ENCODE measurements at regions not wholly inside any gene's neighbourhood (a gene's known extent, or its start where the extent isn't known, plus 50 kb on each side); places are given as distances from the start of the nearest gene placed in this dataset.

- no peak for DNase-seq
- no peak overlapping the region for H4K5ac ChIP-seq (ENCODE audit: insufficient read length, low read depth, low read length)
- H4K8ac ChIP-seq (replicated peaks; ENCODE audit: insufficient read length, low read depth, low read length): no peak overlapping the region
- no peak overlapping the region for H3K27ac ChIP-seq (ENCODE audit: insufficient read length, low read depth, low read length)
- H3K27me3 ChIP-seq (ENCODE audit: insufficient read depth, low read length): no peaks in the 10 kb centered on the region
- H3K4me2 ChIP-seq (ENCODE audit: insufficient read depth, insufficient read length, low read length): no peak overlapping the region
- H3K23me2 ChIP-seq (ENCODE audit: insufficient read length, low read depth, low read length, poor library complexity, severe bottlenecking): no peaks in the 10 kb centered on the region
- H2BK5ac ChIP-seq (ENCODE audit: insufficient read length, low read length): no peak overlapping the region
- H2BK12ac ChIP-seq (ENCODE audit: insufficient read length, low read depth, low read length): no peak overlapping the region
- peaks cover 6% of the 10 kb centered on the region; the same call in 1 of the 2 replicates for H3K4me1 ChIP-seq (ENCODE audit: insufficient read depth, low read length)
- H3K23ac ChIP-seq (ENCODE audit: insufficient read length, low read depth, low read length): no peak overlapping the region
- Mint-ChIP-seq H3K27ac (no peak overlapping the region), H3K4me3 (no peak overlapping the region), H3K27me3 (ENCODE audit: low read depth) (no peaks in the 10 kb centered on the region), H3K9me3 (no peaks in the 10 kb centered on the region), H3K4me1 (peaks cover 17 to 21% of the 10 kb centered on the region in 2 experiments), H3K36me3 (ENCODE audit: insufficient read depth in 1 of 3, low read depth in 3 of 3) (peaks cover 0 to 5% (median 0%) of the 10 kb centered on the region in 3 experiments; a peak in 1 of 7 replicates)
- no peaks in the 10 kb centered on the region for H3K79me1 ChIP-seq (ENCODE audit: insufficient read depth, low read depth, low read length, poor library complexity, severe bottlenecking)
- no peaks in the 10 kb centered on the region for H3K9me3 ChIP-seq (ENCODE audit: control insufficient read depth, low read depth, low read length)
- no peaks in the 10 kb centered on the region for H4K20me1 ChIP-seq (ENCODE audit: control insufficient read depth, insufficient read depth, insufficient read length)
- no peak overlapping the region for H2BK20ac ChIP-seq (ENCODE audit: low read depth, low read length, poor library complexity, severe bottlenecking)
- no peak overlapping the region for H2BK120ac ChIP-seq (ENCODE audit: low read depth, low read length, poor library complexity, severe bottlenecking)
- H3K4ac ChIP-seq (ENCODE audit: low read depth, low read length): no peak overlapping the region
- no peak for TF ChIP-seq CTCF (conservative IDR thresholded peaks at IDR 0.05)
- no peak overlapping the region for H2BK15ac ChIP-seq (ENCODE audit: low read depth, low read length)
- H2AFZ ChIP-seq (ENCODE audit: low read length): no peak overlapping the region
- H3T11ph ChIP-seq (ENCODE audit: low read length): no peak overlapping the region
- no peak overlapping the region for H3K56ac ChIP-seq (ENCODE audit: insufficient read length, low read depth, low read length)
- no peak overlapping the region for H3K9ac ChIP-seq (ENCODE audit: extremely low read depth, insufficient read length, low read length)
- H3K18ac ChIP-seq (ENCODE audit: insufficient read length, low read depth, low read length): no peak overlapping the region
- no peak overlapping the region for H2AK5ac ChIP-seq (ENCODE audit: insufficient read length, low read length)
- H4K91ac ChIP-seq (ENCODE audit: insufficient read length, low read depth, low read length): no peak overlapping the region
- no peaks in the 10 kb centered on the region for H3K79me2 ChIP-seq (ENCODE audit: insufficient read depth, low read length)
- no peak overlapping the region for H3K14ac ChIP-seq (ENCODE audit: insufficient read depth, low read length)
- WGBS (ENCODE audit: extremely low coverage, insufficient read length, low lambda C conversion rate): no CpG with 5 or more reads among the region's 2 CpGs
Measured at GRCh38 chr13:64753233-64754000, 2476.7 kb downstream of the PCDH9 start.
